Lower leg skin (tissue), 4 donors: ENCODE measurements at regions not wholly inside any gene's neighbourhood (a gene's known extent, or its start where the extent isn't known, plus 50 kb on each side); places are given as distances from the start of the nearest gene placed in this dataset.

Source experiments
- DNase-seq, 2 donors: peaks; one replicate each; pipeline ENCODE4 v3.0.0-alpha.2; 2019; ENCODE audit warnings: low spot score in 2 of 2
- H3K4me3 ChIP-seq: fragments of 200-600 bp; sonication (generic); 2 replicates; pipeline ENCODE4 v1.5.1; 2017; ENCODE audit warnings: mild to moderate bottlenecking, low read depth; ENCODE audit not compliant: poor library complexity, severe bottlenecking
- CTCF ChIP-seq, 3 donors: fragments of 450-650 bp; IDR thresholded peaks; one replicate each; pipeline ENCODE4 v1.5.1; 2016; ENCODE audit warnings: antibody characterized with exemption in 3 of 3, mild to moderate bottlenecking in 3 of 3, moderate library complexity in 2 of 3
- POLR2A ChIP-seq, 2 donors: fragments of 450-650 bp; IDR thresholded peaks; one replicate each; pipeline ENCODE4 v1.6.1; 2016 to 2017; ENCODE audit warnings: antibody characterized with exemption in 2 of 2, mild to moderate bottlenecking in 1 of 2, moderate library complexity in 1 of 2
- WGBS, 2 donors: methylation state at CpG; one replicate each; pipeline ENCODE4 v1.1.5; 2018; 5-methylcytosine and 5-hydroxymethylcytosine counted together
- intact Hi-C: fragments of 100-400 bp; cut with DNase I; formaldehyde crosslinking; loops from one replicate; pipeline ENCODE4 v1.15.0; 2023; ENCODE audit warnings: low total_unique reads

DNA sequence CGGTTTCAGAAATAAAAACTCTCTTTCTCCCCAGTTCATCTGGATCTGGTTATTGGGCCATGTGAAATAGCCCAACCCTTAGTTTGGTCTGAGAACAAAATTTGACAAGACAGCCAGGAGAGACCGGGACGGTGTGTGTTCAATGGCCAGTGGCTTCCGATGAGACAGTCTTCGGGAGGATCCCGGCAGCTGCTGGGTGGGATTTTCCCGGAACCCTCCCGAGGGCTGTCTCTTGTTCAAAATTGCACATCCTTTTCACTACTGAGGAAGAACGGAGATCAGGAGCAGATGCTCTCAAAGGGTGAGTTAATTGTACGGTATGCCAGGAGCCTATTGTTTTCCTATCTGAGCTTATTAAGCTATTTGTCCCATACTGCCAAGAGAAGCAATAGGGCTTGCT, 166.5 kb downstream of the PRR32 start:
- WGBS, 2 donors: 61 to 71% methylated on average over 10 of the region's 10 CpGs
- intact Hi-C loops: no loop called here
- TF ChIP-seq POLR2A (IDR thresholded peaks at IDR 0.05): no peak
- TF ChIP-seq CTCF (IDR thresholded peaks at IDR 0.05): no peak
- peak in 1 of 2 donors; percentile 15 for DNase-seq
- no peak overlapping the region for H3K4me3 ChIP-seq

DNA sequence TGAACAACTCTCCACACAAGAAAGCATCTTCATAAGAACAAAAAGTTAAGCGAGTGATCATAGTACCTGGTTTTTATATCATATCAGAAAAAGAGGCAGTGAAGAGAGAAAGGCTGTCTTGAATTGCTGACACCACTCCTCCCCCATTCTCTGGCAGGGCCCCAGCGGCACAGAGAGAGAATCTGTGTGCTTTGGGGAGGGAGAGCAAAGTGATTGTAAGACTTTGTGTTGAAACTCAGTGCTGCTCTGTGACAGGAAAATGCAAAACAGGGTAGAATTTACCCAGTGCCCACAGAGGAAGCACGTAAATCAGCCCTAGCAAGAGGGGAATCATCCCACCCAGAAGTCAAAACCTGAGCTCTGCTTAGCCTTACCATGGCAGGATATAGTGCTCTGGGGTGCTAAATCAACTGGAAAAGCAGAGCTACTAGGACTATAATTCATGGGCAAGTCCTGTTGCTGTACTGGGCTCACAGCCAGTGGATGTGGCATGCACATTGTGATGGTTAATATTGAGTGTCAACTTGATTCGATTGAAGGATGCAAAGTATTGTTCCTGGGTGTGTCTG, 174.6 kb downstream of the PRR32 start:
- DNase-seq: no peak
- no peak overlapping the region for H3K4me3 ChIP-seq
- intact Hi-C loops: no loop called here
- 35 to 59% methylated on average over 4 of the region's 4 CpGs for WGBS, 2 donors
- TF ChIP-seq CTCF (IDR thresholded peaks at IDR 0.05): no peak
- no peak for TF ChIP-seq POLR2A (IDR thresholded peaks at IDR 0.05)

DNA sequence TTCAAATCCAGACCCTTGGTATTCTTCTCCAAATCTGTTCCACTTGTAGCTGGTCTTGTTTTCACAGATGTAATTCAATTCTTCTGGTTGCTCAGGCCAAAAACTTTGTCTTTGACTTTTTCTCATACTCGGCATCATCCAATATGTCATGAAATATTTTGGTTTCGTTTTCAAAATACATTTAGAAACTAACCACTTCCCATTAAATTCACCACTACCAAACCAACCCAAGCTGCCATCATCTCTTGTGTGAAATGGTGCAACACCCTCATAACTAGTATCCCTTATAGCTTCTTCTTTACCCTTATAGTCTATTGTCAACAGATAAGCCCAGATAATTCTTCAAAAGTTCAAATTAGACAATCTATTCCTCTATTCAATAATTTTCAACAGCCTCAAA, 192.1 kb downstream of the PRR32 start:
- H3K4me3 ChIP-seq: no peak overlapping the region
- no peak for TF ChIP-seq POLR2A (IDR thresholded peaks at IDR 0.05)
- no peak for TF ChIP-seq CTCF (IDR thresholded peaks at IDR 0.05)
- intact Hi-C loops: no loop called here
- DNase-seq: no peak
- WGBS, 2 donors: 55 to 70% methylated on average over 2 of the region's 2 CpGs

- TF ChIP-seq CTCF (IDR thresholded peaks at IDR 0.05) (no peak), POLR2A (IDR thresholded peaks at IDR 0.05) (no peak)
- no peak overlapping the region for H3K4me3 ChIP-seq
- WGBS, 2 donors: 83 to 93% methylated on average over 2 of the region's 2 CpGs
- intact Hi-C loops: no loop called here
- no peak for DNase-seq
These were observed 205.5 kb downstream of the PRR32 start for GRCh38 chrX:127025013-127025412.

DNA sequence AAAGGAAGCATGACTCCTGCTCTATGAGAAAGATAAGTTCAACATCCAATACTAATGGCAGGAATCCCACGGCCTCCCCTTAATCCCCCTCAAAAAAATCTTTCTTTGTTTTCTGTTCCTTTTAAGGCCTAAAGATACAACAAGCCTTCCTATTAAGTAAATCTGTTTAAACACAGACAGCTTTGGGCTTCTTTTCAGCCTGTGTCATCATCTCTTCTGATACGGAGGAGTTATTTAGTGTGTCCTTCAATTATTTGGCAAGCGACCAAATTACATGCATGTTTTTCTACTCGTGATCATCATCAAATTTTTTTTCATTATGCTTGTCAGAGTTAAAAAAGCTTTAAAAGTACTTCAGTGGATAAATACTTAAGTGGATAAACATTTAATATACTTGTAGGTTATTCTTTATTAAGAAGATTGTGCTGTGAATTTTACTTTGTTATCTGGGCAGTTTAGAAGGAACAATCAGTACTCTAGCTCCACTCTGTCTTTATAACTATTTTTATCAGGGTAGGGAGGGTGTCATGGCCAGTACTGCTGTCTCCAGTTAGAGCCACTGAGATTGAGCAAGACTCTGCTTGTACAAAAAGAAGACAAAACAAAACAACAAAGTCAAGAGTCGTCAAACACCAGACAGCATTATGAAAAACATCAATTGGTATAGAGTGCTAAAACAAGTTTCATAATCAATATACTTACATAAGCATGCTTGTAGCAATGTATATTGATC, 210.7 kb downstream of the PRR32 start:
- TF ChIP-seq POLR2A (IDR thresholded peaks at IDR 0.05) (no peak), CTCF (IDR thresholded peaks at IDR 0.05) (no peak)
- no peak overlapping the region for H3K4me3 ChIP-seq
- whole genome bisulfite sequencing, 2 donors: 20 to 22% methylated on average over 5 of the region's 5 CpGs
- intact Hi-C loops: no loop called here
- peak in 1 of 2 donors; percentile 16 for DNase-seq
